Smooth muscle cell (in vitro differentiated cells): ENCODE measurements at regions not wholly inside any gene's neighbourhood (a gene's known extent, or its start where the extent isn't known, plus 50 kb on each side); places are given as distances from the start of the nearest gene placed in this dataset.
"Not testable (repeated sequence)": the region's sequence is repeated elsewhere in the genome, so short reads cannot be mapped to it uniquely, and the experiment has no call there.

Experiments used
- DNase-seq: peaks from one replicate; lab custom pipeline; 2025; ENCODE audit not compliant: unreplicated experiment; lab: John Stamatoyannopoulos, UW
- H2AFZ ChIP-seq: fragments of 200-600 bp; sonication (generic); 2 replicates; pipeline ENCODE4 v1.6.0; 2016; ENCODE audit warnings: antibody characterized with exemption, low read depth, mild to moderate bottlenecking
- H3F3A ChIP-seq: fragments of 200-600 bp; sonication (generic); 2 replicates; pipeline ENCODE4 v1.6.0; 2017; ENCODE audit warnings: antibody characterized with exemption, low read depth
- H3K27ac ChIP-seq: fragments of 200-600 bp; sonication (generic); 2 replicates; pipeline ENCODE4 v1.5.1; 2016; ENCODE audit warnings: low read depth, mild to moderate bottlenecking
- H3K27me3 ChIP-seq: fragments of 200-600 bp; sonication (generic); 2 replicates; pipeline ENCODE4 v1.6.1; 2016; ENCODE audit warnings: low read depth, mild to moderate bottlenecking
- H3K36me3 ChIP-seq: fragments of 200-600 bp; sonication (generic); 2 replicates; pipeline ENCODE4 v1.5.1; 2016; ENCODE audit warnings: low read depth
- H3K4me1 ChIP-seq: fragments of 200-600 bp; sonication (generic); 2 replicates; pipeline ENCODE4 v1.5.1; 2016; ENCODE audit warnings: low read depth
- H3K4me2 ChIP-seq: fragments of 200-600 bp; sonication (generic); 2 replicates; pipeline ENCODE4 v1.6.0; 2016; ENCODE audit warnings: mild to moderate bottlenecking
- H3K4me3 ChIP-seq: fragments of 200-600 bp; sonication (generic); 2 replicates; pipeline ENCODE4 v1.5.1; 2016; ENCODE audit warnings: mild to moderate bottlenecking
- H3K79me2 ChIP-seq: fragments of 200-600 bp; sonication (generic); 2 replicates; pipeline ENCODE4 v1.6.0; 2016; ENCODE audit warnings: low read depth, mild to moderate bottlenecking
- H3K9ac ChIP-seq: fragments of 200-600 bp; sonication (generic); 2 replicates; pipeline ENCODE4 v1.6.0; 2016; ENCODE audit warnings: low read depth
- H3K9me3 ChIP-seq: fragments of 200-600 bp; sonication (generic); replicated peaks from 2 replicates; pipeline ENCODE4 v1.5.1; 2016; ENCODE audit warnings: low read depth
- H4K20me1 ChIP-seq: fragments of 200-600 bp; sonication (generic); 2 replicates; pipeline ENCODE4 v1.6.0; 2016; ENCODE audit warnings: low read depth
- WGBS: methylation state at CpG from one replicate; pipeline ENCODE4 v1.1.7; 2016; ENCODE audit warnings: low lambda C conversion rate; 5-methylcytosine and 5-hydroxymethylcytosine counted together
- TF ChIP-seq, protein P1 (sequence below): fragments of 200-600 bp; sonication (generic); IDR thresholded peaks from 2 replicates; pipeline ENCODE4 v1.5.1; 2017; ENCODE audit warnings: borderline replicate concordance, mild to moderate bottlenecking, antibody characterized with exemption; ENCODE audit not compliant: insufficient read depth, poor library complexity, severe bottlenecking

DNA sequence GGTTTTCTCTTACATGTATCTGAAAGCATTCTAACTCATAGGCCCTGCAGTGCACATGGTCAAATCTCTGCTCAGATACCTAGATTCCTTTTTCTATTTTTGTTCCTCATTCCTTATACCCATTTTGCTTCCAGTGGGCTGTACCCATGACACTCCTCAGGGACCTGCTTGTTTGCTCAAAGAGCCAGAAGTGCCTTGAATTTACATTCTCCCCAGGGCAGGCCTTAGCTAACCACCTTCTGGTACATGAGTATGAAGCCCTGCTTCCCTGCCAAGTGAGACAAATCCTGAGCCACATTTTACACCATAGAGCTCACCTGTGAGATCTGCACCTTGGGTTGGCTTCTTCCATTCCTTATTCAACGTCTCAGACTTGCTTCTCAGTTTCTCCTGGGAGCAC lies 326.6 kb upstream of the SASH1 start:
- H3K4me1 ChIP-seq = no peaks in the 10 kb centered on the region
- H2AFZ ChIP-seq = no peak overlapping the region
- no peaks in the 10 kb centered on the region for H3K9me3 ChIP-seq
- H3K27ac ChIP-seq = no peak overlapping the region
- H3F3A ChIP-seq = no peaks in the 10 kb centered on the region
- no peaks in the 10 kb centered on the region for H4K20me1 ChIP-seq
- no peak for DNase-seq
- H3K79me2 ChIP-seq = no peaks in the 10 kb centered on the region
- no peak overlapping the region for H3K4me2 ChIP-seq
- no peaks in the 10 kb centered on the region for H3K36me3 ChIP-seq
- H3K9ac ChIP-seq = no peak overlapping the region
- 84% methylated on average over 1 of the region's 1 CpG for WGBS
- no peak overlapping the region for H3K4me3 ChIP-seq
- no peaks in the 10 kb centered on the region for H3K27me3 ChIP-seq
- TF ChIP-seq, protein P1, sequence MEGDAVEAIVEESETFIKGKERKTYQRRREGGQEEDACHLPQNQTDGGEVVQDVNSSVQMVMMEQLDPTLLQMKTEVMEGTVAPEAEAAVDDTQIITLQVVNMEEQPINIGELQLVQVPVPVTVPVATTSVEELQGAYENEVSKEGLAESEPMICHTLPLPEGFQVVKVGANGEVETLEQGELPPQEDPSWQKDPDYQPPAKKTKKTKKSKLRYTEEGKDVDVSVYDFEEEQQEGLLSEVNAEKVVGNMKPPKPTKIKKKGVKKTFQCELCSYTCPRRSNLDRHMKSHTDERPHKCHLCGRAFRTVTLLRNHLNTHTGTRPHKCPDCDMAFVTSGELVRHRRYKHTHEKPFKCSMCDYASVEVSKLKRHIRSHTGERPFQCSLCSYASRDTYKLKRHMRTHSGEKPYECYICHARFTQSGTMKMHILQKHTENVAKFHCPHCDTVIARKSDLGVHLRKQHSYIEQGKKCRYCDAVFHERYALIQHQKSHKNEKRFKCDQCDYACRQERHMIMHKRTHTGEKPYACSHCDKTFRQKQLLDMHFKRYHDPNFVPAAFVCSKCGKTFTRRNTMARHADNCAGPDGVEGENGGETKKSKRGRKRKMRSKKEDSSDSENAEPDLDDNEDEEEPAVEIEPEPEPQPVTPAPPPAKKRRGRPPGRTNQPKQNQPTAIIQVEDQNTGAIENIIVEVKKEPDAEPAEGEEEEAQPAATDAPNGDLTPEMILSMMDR = no peak

DNA sequence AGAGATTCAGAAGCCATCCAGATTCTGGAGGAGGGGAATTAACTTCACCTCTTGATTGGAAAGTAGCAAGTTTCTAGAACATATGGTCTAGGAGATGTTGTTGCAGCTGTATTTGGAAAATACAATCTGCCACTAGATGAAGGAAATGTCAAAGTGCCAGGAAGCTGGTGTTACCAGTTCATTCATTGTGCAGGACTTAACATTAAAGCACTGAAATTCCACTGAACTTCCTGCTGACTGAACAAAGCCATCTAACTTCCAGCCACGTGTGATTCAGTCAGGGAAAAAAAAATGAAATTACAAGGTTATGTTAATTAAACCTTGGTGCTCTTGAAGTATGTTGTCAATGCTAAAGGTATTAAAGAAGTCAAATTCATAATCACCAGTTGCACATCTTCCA lies 321.5 kb upstream of the SASH1 start:
- TF ChIP-seq, protein P1 = no peak
- no peaks in the 10 kb centered on the region for H3F3A ChIP-seq
- no peak overlapping the region for H3K27ac ChIP-seq
- H3K27me3 ChIP-seq = no peaks in the 10 kb centered on the region
- no peaks in the 10 kb centered on the region for H3K36me3 ChIP-seq
- H2AFZ ChIP-seq = no peak overlapping the region
- H3K9ac ChIP-seq = no peak overlapping the region
- H3K4me2 ChIP-seq = no peak overlapping the region
- 65% methylated on average over 1 of the region's 1 CpG for WGBS
- H3K79me2 ChIP-seq = no peaks in the 10 kb centered on the region
- H4K20me1 ChIP-seq = no peaks in the 10 kb centered on the region
- no peaks in the 10 kb centered on the region for H3K9me3 ChIP-seq
- H3K4me1 ChIP-seq = no peaks in the 10 kb centered on the region
- H3K4me3 ChIP-seq = no peak overlapping the region
- no peak for DNase-seq

DNA sequence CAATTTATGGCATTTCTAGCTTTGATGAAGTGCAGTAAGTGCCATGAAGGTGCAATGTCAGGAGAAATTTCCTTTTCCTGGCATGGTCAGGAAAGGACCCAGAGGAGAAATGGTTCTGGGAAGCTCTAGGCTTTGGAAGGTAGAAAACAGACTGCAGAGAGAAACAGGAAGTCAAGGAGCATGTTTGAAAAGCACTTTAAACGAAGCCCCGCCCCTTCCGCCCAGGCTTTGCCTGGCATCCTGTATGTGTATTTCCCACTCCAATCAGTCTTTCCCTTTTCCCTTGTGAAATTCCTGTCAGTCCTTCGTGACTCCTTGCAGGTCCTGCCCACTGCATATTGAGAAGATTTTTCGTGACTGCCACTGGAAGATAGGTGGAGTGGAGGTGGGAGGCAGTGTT lies 320.9 kb upstream of the SASH1 start:
- Histone ChIP-seq H3K9ac (no peak overlapping the region), H3K27ac (no peak overlapping the region), H3K9me3 (no peaks in the 10 kb centered on the region), H3K27me3 (no peaks in the 10 kb centered on the region), H3F3A (no peaks in the 10 kb centered on the region), H4K20me1 (no peaks in the 10 kb centered on the region), H3K4me2 (no peak overlapping the region), H3K36me3 (no peaks in the 10 kb centered on the region), H3K4me1 (no peaks in the 10 kb centered on the region), H3K79me2 (no peaks in the 10 kb centered on the region), H3K4me3 (no peak overlapping the region), H2AFZ (no peak overlapping the region)
- WGBS = 84% methylated on average over 5 of the region's 5 CpGs
- TF ChIP-seq, protein P1 = no peak
- no peak for DNase-seq

DNA sequence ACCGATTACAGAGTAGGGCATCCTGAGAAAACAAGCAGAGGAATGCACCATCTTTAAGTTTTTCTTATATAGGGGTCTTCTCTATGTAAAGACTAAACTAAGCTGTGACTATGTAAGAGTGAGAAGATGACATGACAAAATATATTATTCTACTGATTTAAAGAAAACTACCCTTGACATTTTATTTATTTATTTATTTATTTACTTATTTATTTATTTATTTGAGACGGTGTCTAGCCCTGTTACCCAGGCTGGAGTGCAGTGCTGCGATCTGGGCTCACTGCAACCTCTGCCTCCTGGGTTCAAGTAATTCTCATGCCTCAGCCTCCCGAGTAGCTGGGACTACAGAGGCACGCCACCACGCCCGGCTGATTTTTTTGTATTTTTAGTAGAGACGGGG lies 320.4 kb upstream of the SASH1 start:
- H3K27me3 ChIP-seq, H3K4me2 ChIP-seq, H3K4me1 ChIP-seq, H3F3A ChIP-seq, H4K20me1 ChIP-seq, H3K9ac ChIP-seq, H2AFZ ChIP-seq, H3K79me2 ChIP-seq, H3K36me3 ChIP-seq, H3K4me3 ChIP-seq, H3K27ac ChIP-seq, H3K9me3 ChIP-seq, DNase-seq: not testable (repeated sequence)
- 97% methylated on average over 8 of the region's 8 CpGs for whole genome bisulfite sequencing
